OCI-LY7 (cell line): ENCODE measurements at regions not wholly inside any gene's neighbourhood (a gene's known extent, or its start where the extent isn't known, plus 50 kb on each side); places are given as distances from the start of the nearest gene placed in this dataset.
"Not testable (repeated sequence)": the region's sequence is repeated elsewhere in the genome, so short reads cannot be mapped to it uniquely, and the experiment has no call there.

Experiments
- EZH2phosphoT487 ChIP-seq: fragments of 200-600 bp; sonication (generic); IDR thresholded peaks from 2 replicates; pipeline ENCODE4 v1.6.1; 2018; ENCODE audit warnings: low read depth, borderline replicate concordance, mild to moderate bottlenecking, mixed run types, antibody characterized with exemption, low read length, moderate library complexity, mixed read lengths
- TF ChIP-seq, protein P1 (sequence below): fragments of 200-600 bp; sonication (generic); conservative IDR thresholded peaks from 2 replicates; pipeline ENCODE4 v1.5.1; 2014; ENCODE audit warnings: mild to moderate bottlenecking, antibody characterized with exemption, low read length, moderate library complexity, mixed read lengths

DNA sequence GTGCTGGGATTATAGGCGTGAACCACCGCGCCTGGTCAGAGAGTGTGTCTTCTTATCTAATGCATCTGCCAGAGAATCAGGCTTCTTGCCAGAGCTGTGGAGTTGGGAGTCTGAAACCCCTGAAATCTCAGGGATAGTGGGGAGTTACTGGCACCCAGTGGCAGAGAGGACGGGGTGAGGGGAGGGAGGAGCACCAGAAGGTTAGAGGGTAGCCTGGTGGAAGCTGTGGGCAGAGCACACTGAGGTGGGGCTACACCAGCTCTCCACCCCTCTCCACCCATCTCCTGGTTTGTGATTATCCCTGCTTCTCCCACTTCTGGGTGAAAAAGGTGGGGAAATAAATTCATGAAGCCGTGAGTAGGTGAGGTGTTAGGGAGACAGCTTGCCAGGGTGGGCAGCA lies 63.9 kb upstream of the FAM153A start:
- TF ChIP-seq, protein P1, sequence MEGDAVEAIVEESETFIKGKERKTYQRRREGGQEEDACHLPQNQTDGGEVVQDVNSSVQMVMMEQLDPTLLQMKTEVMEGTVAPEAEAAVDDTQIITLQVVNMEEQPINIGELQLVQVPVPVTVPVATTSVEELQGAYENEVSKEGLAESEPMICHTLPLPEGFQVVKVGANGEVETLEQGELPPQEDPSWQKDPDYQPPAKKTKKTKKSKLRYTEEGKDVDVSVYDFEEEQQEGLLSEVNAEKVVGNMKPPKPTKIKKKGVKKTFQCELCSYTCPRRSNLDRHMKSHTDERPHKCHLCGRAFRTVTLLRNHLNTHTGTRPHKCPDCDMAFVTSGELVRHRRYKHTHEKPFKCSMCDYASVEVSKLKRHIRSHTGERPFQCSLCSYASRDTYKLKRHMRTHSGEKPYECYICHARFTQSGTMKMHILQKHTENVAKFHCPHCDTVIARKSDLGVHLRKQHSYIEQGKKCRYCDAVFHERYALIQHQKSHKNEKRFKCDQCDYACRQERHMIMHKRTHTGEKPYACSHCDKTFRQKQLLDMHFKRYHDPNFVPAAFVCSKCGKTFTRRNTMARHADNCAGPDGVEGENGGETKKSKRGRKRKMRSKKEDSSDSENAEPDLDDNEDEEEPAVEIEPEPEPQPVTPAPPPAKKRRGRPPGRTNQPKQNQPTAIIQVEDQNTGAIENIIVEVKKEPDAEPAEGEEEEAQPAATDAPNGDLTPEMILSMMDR, result not testable (repeated sequence)
- TF ChIP-seq EZH2phosphoT487, result not testable (repeated sequence)
